ENCODE measurements at regions not wholly inside any gene's neighbourhood (a gene's known extent, or its start where the extent isn't known, plus 50 kb on each side); places are given as distances from the start of the nearest gene placed in this dataset.

GRCh38 chr11:70572974-70573260 is 174.6 kb downstream of the CTTN start (continued):
- TF ChIP-seq, protein P1, sequence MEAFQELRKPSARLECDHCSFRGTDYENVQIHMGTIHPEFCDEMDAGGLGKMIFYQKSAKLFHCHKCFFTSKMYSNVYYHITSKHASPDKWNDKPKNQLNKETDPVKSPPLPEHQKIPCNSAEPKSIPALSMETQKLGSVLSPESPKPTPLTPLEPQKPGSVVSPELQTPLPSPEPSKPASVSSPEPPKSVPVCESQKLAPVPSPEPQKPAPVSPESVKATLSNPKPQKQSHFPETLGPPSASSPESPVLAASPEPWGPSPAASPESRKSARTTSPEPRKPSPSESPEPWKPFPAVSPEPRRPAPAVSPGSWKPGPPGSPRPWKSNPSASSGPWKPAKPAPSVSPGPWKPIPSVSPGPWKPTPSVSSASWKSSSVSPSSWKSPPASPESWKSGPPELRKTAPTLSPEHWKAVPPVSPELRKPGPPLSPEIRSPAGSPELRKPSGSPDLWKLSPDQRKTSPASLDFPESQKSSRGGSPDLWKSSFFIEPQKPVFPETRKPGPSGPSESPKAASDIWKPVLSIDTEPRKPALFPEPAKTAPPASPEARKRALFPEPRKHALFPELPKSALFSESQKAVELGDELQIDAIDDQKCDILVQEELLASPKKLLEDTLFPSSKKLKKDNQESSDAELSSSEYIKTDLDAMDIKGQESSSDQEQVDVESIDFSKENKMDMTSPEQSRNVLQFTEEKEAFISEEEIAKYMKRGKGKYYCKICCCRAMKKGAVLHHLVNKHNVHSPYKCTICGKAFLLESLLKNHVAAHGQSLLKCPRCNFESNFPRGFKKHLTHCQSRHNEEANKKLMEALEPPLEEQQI (IDR thresholded peaks at IDR 0.05) = no peak

GRCh38 chr11:70573701-70574151 is 175.4 kb downstream of the CTTN start:
- ATAC-seq = no peak

More at GRCh38 chr11:70573701-70574151, 175.4 kb downstream of the CTTN start:
- no peaks in the 10 kb centered on the region for H3K36me3 ChIP-seq (ENCODE audit: control insufficient read depth, insufficient read depth, low read length)
- no peak overlapping the region for H2AFZ ChIP-seq (ENCODE audit: low read depth, low read length)
- H4K20me1 ChIP-seq (replicated peaks; ENCODE audit: control insufficient read depth, insufficient read depth, low read length) = peaks cover 4% of the 10 kb centered on the region; the same call in 1 of the 2 replicates
- no peak overlapping the region for H3K4me3 ChIP-seq
- DNase-seq (ENCODE audit: extremely low read depth in 1 of 4, low spot score in 3 of 4) (no peak), FAIRE-seq (no peak)
- in situ Hi-C loops (cut with MboI) = no loop called here
- H3K79me2 ChIP-seq (ENCODE audit: control insufficient read depth, insufficient read depth, low read length) = no peaks in the 10 kb centered on the region
- H3K9me1 ChIP-seq (ENCODE audit: control insufficient read depth, insufficient read depth, low read length) = no peaks in the 10 kb centered on the region
- TF ChIP-seq HMG20B (CRISPR knock-in tag; IDR thresholded peaks at IDR 0.05) (no peak), CC2D1A (IDR thresholded peaks at IDR 0.05) (no peak), PHF20 (IDR thresholded peaks at IDR 0.05; ENCODE audit: partially characterized antibody) (no peak), ZNF764 (CRISPR knock-in tag; IDR thresholded peaks at IDR 0.05; ENCODE audit: low read depth) (no peak), KLF10 (CRISPR knock-in tag; IDR thresholded peaks at IDR 0.05) (no peak), ASH1L (IDR thresholded peaks at IDR 0.05; ENCODE audit: borderline replicate concordance, low read depth, partially characterized antibody) (no peak), FIP1L1 (IDR thresholded peaks at IDR 0.05; ENCODE audit: low read depth, low read length, poor library complexity, severe bottlenecking) (no peak), ZNF766 (CRISPR knock-in tag; conservative IDR thresholded peaks at IDR 0.05) (no peak), NFATC3 (IDR thresholded peaks at IDR 0.05) (no peak)
- TF ChIP-seq, protein P2, sequence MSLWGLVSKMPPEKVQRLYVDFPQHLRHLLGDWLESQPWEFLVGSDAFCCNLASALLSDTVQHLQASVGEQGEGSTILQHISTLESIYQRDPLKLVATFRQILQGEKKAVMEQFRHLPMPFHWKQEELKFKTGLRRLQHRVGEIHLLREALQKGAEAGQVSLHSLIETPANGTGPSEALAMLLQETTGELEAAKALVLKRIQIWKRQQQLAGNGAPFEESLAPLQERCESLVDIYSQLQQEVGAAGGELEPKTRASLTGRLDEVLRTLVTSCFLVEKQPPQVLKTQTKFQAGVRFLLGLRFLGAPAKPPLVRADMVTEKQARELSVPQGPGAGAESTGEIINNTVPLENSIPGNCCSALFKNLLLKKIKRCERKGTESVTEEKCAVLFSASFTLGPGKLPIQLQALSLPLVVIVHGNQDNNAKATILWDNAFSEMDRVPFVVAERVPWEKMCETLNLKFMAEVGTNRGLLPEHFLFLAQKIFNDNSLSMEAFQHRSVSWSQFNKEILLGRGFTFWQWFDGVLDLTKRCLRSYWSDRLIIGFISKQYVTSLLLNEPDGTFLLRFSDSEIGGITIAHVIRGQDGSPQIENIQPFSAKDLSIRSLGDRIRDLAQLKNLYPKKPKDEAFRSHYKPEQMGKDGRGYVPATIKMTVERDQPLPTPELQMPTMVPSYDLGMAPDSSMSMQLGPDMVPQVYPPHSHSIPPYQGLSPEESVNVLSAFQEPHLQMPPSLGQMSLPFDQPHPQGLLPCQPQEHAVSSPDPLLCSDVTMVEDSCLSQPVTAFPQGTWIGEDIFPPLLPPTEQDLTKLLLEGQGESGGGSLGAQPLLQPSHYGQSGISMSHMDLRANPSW (CRISPR knock-in tag; IDR thresholded peaks at IDR 0.05) = no peak
- H3K4me2 ChIP-seq (ENCODE audit: insufficient read depth, low read length) = no peak overlapping the region
- ChIA-PET CTCF (ENCODE audit: low intra/inter-chr PET ratio) (no interaction called here), POLR2A (interaction anchor here (1.0 to 1.1 kb wide), 2 partner anchors 12 to 18 kb away, joined by 3 read pairs; no protein-coding TSS in a partner anchor)
- no peaks in the 10 kb centered on the region for H3K9me3 ChIP-seq (replicated peaks; ENCODE audit: control insufficient read depth, insufficient read depth, low read depth, low read length)
- no peak overlapping the region for H3K27ac ChIP-seq (ENCODE audit: extremely low read depth, low read depth, low read length)
- H3K9ac ChIP-seq (ENCODE audit: insufficient read depth in 1 of 2, low read depth in 2 of 2, low read length in 2 of 2) = no peak overlapping the region
- intact Hi-C loops (cut with micrococcal nuclease) = no loop called here
- WGBS (ENCODE audit: insufficient coverage, low coverage, missing lambda C conversion rate) = 13% methylated on average over 12 of the region's 13 CpGs
- no TSS peak for BruUV-seq (replicated peaks)
- H3K4me1 ChIP-seq (replicated peaks in 1 of 2; ENCODE audit: control insufficient read depth in 2 of 2, insufficient read depth in 2 of 2, low read length in 2 of 2) = peaks cover 0 to 5% of the 10 kb centered on the region in 2 experiments; a peak in 2 of 5 replicates
- peaks cover 0 to 53% of the 10 kb centered on the region in 2 experiments; a peak in 3 of 5 replicates for H3K27me3 ChIP-seq (ENCODE audit: control insufficient read depth in 2 of 2, insufficient read depth in 2 of 2, low read length in 2 of 2)

Data from K562 (cell line).